Effector memory CD8-positive, alpha-beta T cell (primary cell): ENCODE measurements at regions not wholly inside any gene's neighbourhood (a gene's known extent, or its start where the extent isn't known, plus 50 kb on each side); places are given as distances from the start of the nearest gene placed in this dataset.

Experiments used
- ATAC-seq: fragments of 150-1000 bp; cut with Tn5 transposase; replicated peaks from 2 replicates; pipeline ENCODE4 v1.10.0; 2021; ENCODE audit warnings: mild to moderate bottlenecking, moderate library complexity
- DNase-seq, 3 experiments: peaks; one replicate each; pipeline ENCODE4 v3.0.0; 2021
- H3K27ac Mint-ChIP-seq, 2 donors: one replicate each; pipeline ENCODE4 v1.8.0; 2022; ENCODE audit warnings: mild to moderate bottlenecking in 2 of 2, mixed read lengths in 2 of 2, moderate library complexity in 2 of 2
- H3K27me3 Mint-ChIP-seq, 2 donors: one replicate each; pipeline ENCODE4 v1.8.0; 2022; ENCODE audit warnings: mixed read lengths in 2 of 2
- H3K36me3 Mint-ChIP-seq: one replicate; pipeline ENCODE4 v1.8.0; 2022; ENCODE audit warnings: mild to moderate bottlenecking, moderate library complexity, mixed read lengths; ENCODE audit not compliant: insufficient read depth
- H3K4me1 Mint-ChIP-seq, 2 donors: one replicate each; pipeline ENCODE4 v1.8.0; 2022; ENCODE audit warnings: low read depth in 2 of 2, mixed read lengths in 2 of 2
- H3K4me3 Mint-ChIP-seq, 2 donors: one replicate each; pipeline ENCODE4 v1.8.0; 2022; ENCODE audit warnings: mild to moderate bottlenecking in 2 of 2, mixed read lengths in 2 of 2, moderate library complexity in 2 of 2
- H3K9me3 Mint-ChIP-seq, 2 donors: one replicate each; pipeline ENCODE4 v1.8.0; 2022; ENCODE audit warnings: mixed read lengths in 2 of 2

GRCh38 chr4:189445613-189446012 is 495.1 kb upstream of the FRG1 start:
- Mint-ChIP-seq H3K4me3 (no peak overlapping the region), H3K9me3 (peaks cover 15 to 16% of the 10 kb centered on the region in 2 donors), H3K27ac (no peak overlapping the region), H3K36me3 (no peaks in the 10 kb centered on the region), H3K4me1 (no peaks in the 10 kb centered on the region), H3K27me3 (no peaks in the 10 kb centered on the region)
- ATAC-seq (no peak), DNase-seq (no peak)

- DNase-seq, result no peak
- no peak for ATAC-seq
- H3K9me3 Mint-ChIP-seq, result peaks cover 12 to 18% of the 10 kb centered on the region in 2 donors
- no peak overlapping the region for H3K4me3 Mint-ChIP-seq
- H3K27me3 Mint-ChIP-seq, result no peaks in the 10 kb centered on the region
- H3K36me3 Mint-ChIP-seq, result no peaks in the 10 kb centered on the region
- no peak overlapping the region for H3K27ac Mint-ChIP-seq
- no peaks in the 10 kb centered on the region for H3K4me1 Mint-ChIP-seq
Measured at GRCh38 chr4:189463734-189464133, 476.9 kb upstream of the FRG1 start.

DNA sequence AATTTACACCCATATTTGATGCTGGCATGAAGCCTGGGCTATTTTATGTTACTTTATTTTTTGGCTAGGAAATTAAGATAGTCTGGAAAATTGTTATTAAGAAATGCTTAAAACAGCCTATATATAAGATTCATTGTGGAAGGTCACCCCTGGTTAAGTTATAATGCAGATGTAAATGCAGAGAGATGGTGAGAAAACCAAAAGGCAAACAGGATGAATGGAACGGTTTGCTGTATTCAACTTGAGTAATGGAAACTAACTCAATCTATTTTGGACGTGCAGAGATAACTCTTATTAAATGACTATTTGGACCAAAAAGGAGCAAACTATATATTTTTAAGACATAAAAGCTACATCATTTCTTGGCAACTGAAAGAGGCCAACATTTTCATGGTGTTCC is 446.3 kb upstream of the FRG1 start:
- H3K4me1 Mint-ChIP-seq, result no peaks in the 10 kb centered on the region
- H3K36me3 Mint-ChIP-seq, result no peaks in the 10 kb centered on the region
- peaks cover 9 to 15% of the 10 kb centered on the region in 2 donors for H3K9me3 Mint-ChIP-seq
- no peak overlapping the region for H3K4me3 Mint-ChIP-seq
- H3K27me3 Mint-ChIP-seq, result no peaks in the 10 kb centered on the region
- H3K27ac Mint-ChIP-seq, result no peak overlapping the region
- DNase-seq (no peak), ATAC-seq (no peak)

- no peaks in the 10 kb centered on the region for H3K4me1 Mint-ChIP-seq
- H3K27ac Mint-ChIP-seq, result no peak overlapping the region
- no peaks in the 10 kb centered on the region for H3K27me3 Mint-ChIP-seq
- H3K4me3 Mint-ChIP-seq, result no peak overlapping the region
- peaks cover 3 to 14% of the 10 kb centered on the region in 2 donors for H3K9me3 Mint-ChIP-seq
- DNase-seq (no peak), ATAC-seq (no peak)
- H3K36me3 Mint-ChIP-seq, result no peaks in the 10 kb centered on the region
Measured at GRCh38 chr4:189497516-189497915, 443.2 kb upstream of the FRG1 start.

DNA sequence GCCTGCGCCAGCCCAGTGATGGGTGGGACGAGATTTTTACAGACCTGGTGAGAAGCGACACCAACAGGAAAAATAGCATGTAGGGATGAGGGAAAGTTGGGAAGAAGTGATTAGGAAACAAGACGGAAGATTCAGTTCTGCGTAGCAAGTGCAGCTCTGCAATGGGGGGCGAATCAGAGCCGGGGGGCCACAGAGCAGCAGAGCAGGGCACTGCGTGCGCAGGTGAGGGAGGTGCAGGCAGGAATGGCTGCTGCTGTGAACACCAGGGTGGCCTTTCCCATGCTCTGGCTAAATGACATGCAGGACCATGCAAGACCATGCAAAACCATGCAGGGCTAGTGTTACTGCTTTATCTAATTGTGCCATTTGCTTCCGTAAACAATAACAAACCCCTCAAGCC is 442.7 kb upstream of the FRG1 start:
- ATAC-seq, result no peak
- Mint-ChIP-seq H3K36me3 (no peaks in the 10 kb centered on the region), H3K4me3 (no peak overlapping the region)

GRCh38 chr4:189498457-189498856 is 442.2 kb upstream of the FRG1 start:
- Mint-ChIP-seq H3K36me3 (no peaks in the 10 kb centered on the region), H3K4me1 (no peaks in the 10 kb centered on the region), H3K27me3 (no peaks in the 10 kb centered on the region), H3K27ac (no peak overlapping the region), H3K9me3 (peaks cover 3 to 6% of the 10 kb centered on the region in 2 donors), H3K4me3 (no peak overlapping the region)
- no peak for DNase-seq
- ATAC-seq, result no peak

More for the DNA sequence above, 442.7 kb upstream of the FRG1 start:
- Mint-ChIP-seq H3K9me3 (peaks cover 3 to 9% of the 10 kb centered on the region in 2 donors), H3K4me1 (no peaks in the 10 kb centered on the region), H3K27me3 (no peaks in the 10 kb centered on the region), H3K27ac (no peak overlapping the region)
- DNase-seq, result no peak

DNA sequence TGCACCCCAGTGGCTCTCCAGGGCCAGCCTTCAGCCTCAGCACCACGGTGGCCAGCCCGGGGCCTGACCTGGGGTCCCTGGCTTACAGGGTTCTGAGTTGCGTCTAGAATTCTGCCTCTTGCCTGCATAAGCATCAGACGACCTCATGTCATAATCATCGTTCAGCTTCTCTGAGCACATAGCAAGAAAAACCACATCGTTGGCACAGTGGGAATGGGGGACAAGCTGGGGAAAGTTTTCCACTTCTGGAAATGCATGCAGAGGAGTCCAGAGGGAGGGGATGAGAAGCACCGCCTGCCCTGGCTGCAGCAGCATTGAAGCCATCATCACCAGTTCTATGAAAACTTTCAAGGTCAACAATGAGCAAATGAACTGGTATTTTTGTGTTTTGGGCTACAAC is 441.0 kb upstream of the FRG1 start:
- Mint-ChIP-seq H3K27ac (no peak overlapping the region), H3K9me3 (peaks cover 3 to 6% of the 10 kb centered on the region in 2 donors), H3K36me3 (no peaks in the 10 kb centered on the region), H3K4me3 (no peak overlapping the region), H3K4me1 (no peaks in the 10 kb centered on the region), H3K27me3 (no peaks in the 10 kb centered on the region)
- no peak for ATAC-seq
- no peak for DNase-seq

DNA sequence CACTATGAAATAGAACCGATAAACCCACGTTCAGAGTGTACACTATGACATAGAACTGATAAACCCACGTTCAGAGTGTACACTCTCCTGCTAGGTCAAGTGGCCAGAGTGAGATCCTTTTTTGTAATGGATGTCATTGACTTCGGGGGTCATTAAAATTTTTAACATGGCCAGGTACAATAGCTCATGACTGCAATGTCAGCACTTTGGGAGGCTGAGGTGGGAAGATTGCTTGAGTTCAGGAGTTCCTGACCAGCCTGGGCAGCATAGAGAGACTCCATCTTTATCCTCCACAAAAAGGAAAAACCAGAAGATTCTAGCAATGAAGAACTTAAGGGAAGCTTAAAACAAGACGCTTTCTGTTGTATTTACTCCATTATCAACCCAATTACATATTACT is 439.7 kb upstream of the FRG1 start:
- H3K4me3 Mint-ChIP-seq, result no peak overlapping the region
- H3K27me3 Mint-ChIP-seq, result no peaks in the 10 kb centered on the region
- DNase-seq (no peak), ATAC-seq (no peak)
- no peaks in the 10 kb centered on the region for H3K4me1 Mint-ChIP-seq
- H3K27ac Mint-ChIP-seq, result no peak overlapping the region
- H3K36me3 Mint-ChIP-seq, result no peaks in the 10 kb centered on the region
- peaks cover 8 to 14% of the 10 kb centered on the region in 2 donors for H3K9me3 Mint-ChIP-seq

- no peaks in the 10 kb centered on the region for H3K27me3 Mint-ChIP-seq
- no peaks in the 10 kb centered on the region for H3K36me3 Mint-ChIP-seq
- no peaks in the 10 kb centered on the region for H3K4me1 Mint-ChIP-seq
- no peak overlapping the region for H3K4me3 Mint-ChIP-seq
- ATAC-seq (no peak), DNase-seq (no peak)
- peaks cover 5 to 14% of the 10 kb centered on the region in 2 donors for H3K9me3 Mint-ChIP-seq
- H3K27ac Mint-ChIP-seq, result no peak overlapping the region
Measured at GRCh38 chr4:189502841-189503435, 437.7 kb upstream of the FRG1 start.

GRCh38 chr4:189504220-189504619 is 436.5 kb upstream of the FRG1 start:
- Mint-ChIP-seq H3K4me1 (no peaks in the 10 kb centered on the region), H3K27ac (no peak overlapping the region), H3K9me3 (peaks cover 5 to 14% of the 10 kb centered on the region in 2 donors), H3K4me3 (no peak overlapping the region), H3K36me3 (no peaks in the 10 kb centered on the region), H3K27me3 (no peaks in the 10 kb centered on the region)
- DNase-seq (no peak), ATAC-seq (no peak)

DNA sequence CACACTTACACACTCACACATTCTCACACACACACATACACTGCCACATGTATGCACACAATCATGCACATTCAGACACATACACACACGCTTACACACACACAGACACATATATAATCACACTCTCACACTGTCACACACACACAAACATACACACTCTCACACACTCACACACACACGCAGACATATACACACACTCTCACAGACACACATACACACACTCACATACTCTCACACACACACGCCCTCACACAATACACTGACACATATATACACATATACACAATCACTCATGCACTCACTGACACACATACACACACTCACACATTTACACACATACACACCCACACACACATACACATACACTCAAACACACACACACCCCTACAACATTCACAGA is 435.3 kb upstream of the FRG1 start:
- no peak overlapping the region for H3K4me3 Mint-ChIP-seq
- ATAC-seq, result no peak
- H3K36me3 Mint-ChIP-seq, result no peaks in the 10 kb centered on the region
- no peak for DNase-seq
- H3K4me1 Mint-ChIP-seq, result no peaks in the 10 kb centered on the region
- no peaks in the 10 kb centered on the region for H3K27me3 Mint-ChIP-seq
- H3K27ac Mint-ChIP-seq, result no peak overlapping the region
- peaks cover 7 to 21% of the 10 kb centered on the region in 2 donors for H3K9me3 Mint-ChIP-seq

DNA sequence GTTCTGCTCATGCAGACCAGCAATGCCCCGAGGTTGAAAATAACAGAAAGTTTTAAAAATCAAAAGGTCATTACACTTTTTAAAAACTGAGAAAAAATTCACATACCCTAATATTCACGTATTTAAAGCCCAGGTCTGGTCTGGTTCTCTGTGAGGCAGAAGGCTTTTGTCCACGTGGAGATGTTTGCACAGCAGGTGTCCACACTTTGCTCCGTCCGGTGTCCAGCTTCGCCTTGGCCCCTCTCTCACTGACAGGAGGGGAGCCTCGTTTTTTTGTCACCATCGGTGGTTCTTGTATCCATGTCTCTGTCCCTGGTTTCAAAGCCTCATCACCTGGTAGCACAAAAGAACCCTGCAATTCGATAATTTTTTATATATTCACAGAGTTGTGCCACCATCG is 434.6 kb upstream of the FRG1 start:
- no peaks in the 10 kb centered on the region for H3K4me1 Mint-ChIP-seq
- peaks cover 7 to 21% of the 10 kb centered on the region in 2 donors for H3K9me3 Mint-ChIP-seq
- DNase-seq (no peak), ATAC-seq (no peak)
- no peak overlapping the region for H3K4me3 Mint-ChIP-seq
- H3K27ac Mint-ChIP-seq, result no peak overlapping the region
- no peaks in the 10 kb centered on the region for H3K27me3 Mint-ChIP-seq
- H3K36me3 Mint-ChIP-seq, result no peaks in the 10 kb centered on the region

- Mint-ChIP-seq H3K4me3 (no peak overlapping the region), H3K27ac (no peak overlapping the region), H3K4me1 (no peaks in the 10 kb centered on the region), H3K9me3 (peaks cover 11 to 18% of the 10 kb centered on the region in 2 donors), H3K27me3 (no peaks in the 10 kb centered on the region), H3K36me3 (no peaks in the 10 kb centered on the region)
- ATAC-seq (no peak), DNase-seq (no peak)
Measured at GRCh38 chr4:189507060-189507459, 433.6 kb upstream of the FRG1 start.

DNA sequence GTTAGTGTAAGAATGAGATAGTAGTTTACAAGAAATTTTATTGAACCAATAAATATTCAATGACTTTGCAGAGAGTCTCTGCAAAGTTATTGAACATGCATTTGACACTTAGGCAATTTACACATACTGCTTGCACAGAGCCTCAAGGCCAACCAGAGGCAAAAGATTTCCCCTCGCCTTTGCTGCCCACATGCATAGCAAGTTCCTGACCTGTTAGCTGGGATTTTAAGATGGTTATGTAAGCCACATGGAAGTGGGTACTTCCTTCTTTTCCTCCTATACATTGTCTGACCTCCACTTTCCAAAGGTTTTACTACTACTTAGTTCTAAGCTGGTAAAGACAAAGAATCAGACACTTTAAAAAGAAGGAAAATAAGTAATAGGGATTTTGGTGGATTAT is 430.1 kb upstream of the FRG1 start:
- no peaks in the 10 kb centered on the region for H3K36me3 Mint-ChIP-seq
- DNase-seq (no peak), ATAC-seq (no peak)
- no peak overlapping the region for H3K4me3 Mint-ChIP-seq
- no peaks in the 10 kb centered on the region for H3K27me3 Mint-ChIP-seq
- no peak overlapping the region for H3K27ac Mint-ChIP-seq
- H3K4me1 Mint-ChIP-seq, result no peaks in the 10 kb centered on the region
- peaks cover 8 to 11% of the 10 kb centered on the region in 2 donors for H3K9me3 Mint-ChIP-seq

DNA sequence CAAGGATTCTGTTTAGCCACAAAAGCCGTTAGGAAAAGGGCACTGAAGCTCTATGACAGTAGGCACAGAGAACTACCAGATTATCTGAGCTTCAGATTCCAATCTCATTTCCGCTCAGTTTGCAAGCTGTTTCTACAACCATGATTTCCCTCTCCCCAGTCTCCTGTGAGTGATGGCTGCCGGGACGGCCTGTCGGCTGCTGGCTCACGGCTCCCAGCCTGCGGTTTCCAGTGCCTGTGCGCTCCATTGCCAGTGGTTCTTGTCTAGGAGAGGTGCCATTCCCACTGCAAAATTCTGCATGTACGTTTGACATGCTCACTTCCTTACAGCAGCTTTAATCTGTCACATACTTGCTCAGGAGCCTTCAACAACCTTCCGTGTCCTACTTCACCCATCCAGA is 429.1 kb upstream of the FRG1 start:
- H3K4me3 Mint-ChIP-seq, result no peak overlapping the region
- ATAC-seq (no peak), DNase-seq (no peak)
- no peaks in the 10 kb centered on the region for H3K36me3 Mint-ChIP-seq
- no peaks in the 10 kb centered on the region for H3K27me3 Mint-ChIP-seq
- H3K27ac Mint-ChIP-seq, result no peak overlapping the region
- H3K9me3 Mint-ChIP-seq, result peaks cover 7 to 11% of the 10 kb centered on the region in 2 donors
- no peaks in the 10 kb centered on the region for H3K4me1 Mint-ChIP-seq
